H1 (cell line): ENCODE measurements at regions not wholly inside any gene's neighbourhood (a gene's known extent, or its start where the extent isn't known, plus 50 kb on each side); places are given as distances from the start of the nearest gene placed in this dataset.

Source experiments
- CEBPB ChIP-seq: IDR thresholded peaks from 2 replicates; pipeline ENCODE4 v1.6.1; 2012; ENCODE audit warnings: low read depth, low read length
- CREB1 ChIP-seq: IDR thresholded peaks from 2 replicates; pipeline ENCODE4 v1.6.1; 2012; ENCODE audit warnings: inconsistent platforms
- EGR1 ChIP-seq: IDR thresholded peaks from 2 replicates; pipeline ENCODE4 v1.6.1; 2011; ENCODE audit warnings: low read depth, low read length, borderline replicate concordance
- NRF1 ChIP-seq: IDR thresholded peaks from 2 replicates; pipeline ENCODE4 v1.6.1; 2011; ENCODE audit warnings: mild to moderate bottlenecking, low read depth, low read length, improper control_type of control experiment
- PHF8 ChIP-seq: fragments of 200-600 bp; sonication (generic); conservative IDR thresholded peaks from 2 replicates; pipeline ENCODE4 v1.7.1; 2012; ENCODE audit warnings: low read depth, mild to moderate bottlenecking, inconsistent platforms, low read length, moderate library complexity
- USF2 ChIP-seq: IDR thresholded peaks from 2 replicates; pipeline ENCODE4 v1.6.1; 2011; ENCODE audit warnings: low read length, improper control_type of control experiment
- TF ChIP-seq, protein P1 (sequence below): fragments of 300-600 bp; sonication (generic); IDR thresholded peaks from 2 replicates; pipeline ENCODE4 v1.7.1; 2012; ENCODE audit warnings: low read length, moderate library complexity, mild to moderate bottlenecking, inconsistent platforms; ENCODE audit not compliant: insufficient replicate concordance

- TF ChIP-seq, protein P1, sequence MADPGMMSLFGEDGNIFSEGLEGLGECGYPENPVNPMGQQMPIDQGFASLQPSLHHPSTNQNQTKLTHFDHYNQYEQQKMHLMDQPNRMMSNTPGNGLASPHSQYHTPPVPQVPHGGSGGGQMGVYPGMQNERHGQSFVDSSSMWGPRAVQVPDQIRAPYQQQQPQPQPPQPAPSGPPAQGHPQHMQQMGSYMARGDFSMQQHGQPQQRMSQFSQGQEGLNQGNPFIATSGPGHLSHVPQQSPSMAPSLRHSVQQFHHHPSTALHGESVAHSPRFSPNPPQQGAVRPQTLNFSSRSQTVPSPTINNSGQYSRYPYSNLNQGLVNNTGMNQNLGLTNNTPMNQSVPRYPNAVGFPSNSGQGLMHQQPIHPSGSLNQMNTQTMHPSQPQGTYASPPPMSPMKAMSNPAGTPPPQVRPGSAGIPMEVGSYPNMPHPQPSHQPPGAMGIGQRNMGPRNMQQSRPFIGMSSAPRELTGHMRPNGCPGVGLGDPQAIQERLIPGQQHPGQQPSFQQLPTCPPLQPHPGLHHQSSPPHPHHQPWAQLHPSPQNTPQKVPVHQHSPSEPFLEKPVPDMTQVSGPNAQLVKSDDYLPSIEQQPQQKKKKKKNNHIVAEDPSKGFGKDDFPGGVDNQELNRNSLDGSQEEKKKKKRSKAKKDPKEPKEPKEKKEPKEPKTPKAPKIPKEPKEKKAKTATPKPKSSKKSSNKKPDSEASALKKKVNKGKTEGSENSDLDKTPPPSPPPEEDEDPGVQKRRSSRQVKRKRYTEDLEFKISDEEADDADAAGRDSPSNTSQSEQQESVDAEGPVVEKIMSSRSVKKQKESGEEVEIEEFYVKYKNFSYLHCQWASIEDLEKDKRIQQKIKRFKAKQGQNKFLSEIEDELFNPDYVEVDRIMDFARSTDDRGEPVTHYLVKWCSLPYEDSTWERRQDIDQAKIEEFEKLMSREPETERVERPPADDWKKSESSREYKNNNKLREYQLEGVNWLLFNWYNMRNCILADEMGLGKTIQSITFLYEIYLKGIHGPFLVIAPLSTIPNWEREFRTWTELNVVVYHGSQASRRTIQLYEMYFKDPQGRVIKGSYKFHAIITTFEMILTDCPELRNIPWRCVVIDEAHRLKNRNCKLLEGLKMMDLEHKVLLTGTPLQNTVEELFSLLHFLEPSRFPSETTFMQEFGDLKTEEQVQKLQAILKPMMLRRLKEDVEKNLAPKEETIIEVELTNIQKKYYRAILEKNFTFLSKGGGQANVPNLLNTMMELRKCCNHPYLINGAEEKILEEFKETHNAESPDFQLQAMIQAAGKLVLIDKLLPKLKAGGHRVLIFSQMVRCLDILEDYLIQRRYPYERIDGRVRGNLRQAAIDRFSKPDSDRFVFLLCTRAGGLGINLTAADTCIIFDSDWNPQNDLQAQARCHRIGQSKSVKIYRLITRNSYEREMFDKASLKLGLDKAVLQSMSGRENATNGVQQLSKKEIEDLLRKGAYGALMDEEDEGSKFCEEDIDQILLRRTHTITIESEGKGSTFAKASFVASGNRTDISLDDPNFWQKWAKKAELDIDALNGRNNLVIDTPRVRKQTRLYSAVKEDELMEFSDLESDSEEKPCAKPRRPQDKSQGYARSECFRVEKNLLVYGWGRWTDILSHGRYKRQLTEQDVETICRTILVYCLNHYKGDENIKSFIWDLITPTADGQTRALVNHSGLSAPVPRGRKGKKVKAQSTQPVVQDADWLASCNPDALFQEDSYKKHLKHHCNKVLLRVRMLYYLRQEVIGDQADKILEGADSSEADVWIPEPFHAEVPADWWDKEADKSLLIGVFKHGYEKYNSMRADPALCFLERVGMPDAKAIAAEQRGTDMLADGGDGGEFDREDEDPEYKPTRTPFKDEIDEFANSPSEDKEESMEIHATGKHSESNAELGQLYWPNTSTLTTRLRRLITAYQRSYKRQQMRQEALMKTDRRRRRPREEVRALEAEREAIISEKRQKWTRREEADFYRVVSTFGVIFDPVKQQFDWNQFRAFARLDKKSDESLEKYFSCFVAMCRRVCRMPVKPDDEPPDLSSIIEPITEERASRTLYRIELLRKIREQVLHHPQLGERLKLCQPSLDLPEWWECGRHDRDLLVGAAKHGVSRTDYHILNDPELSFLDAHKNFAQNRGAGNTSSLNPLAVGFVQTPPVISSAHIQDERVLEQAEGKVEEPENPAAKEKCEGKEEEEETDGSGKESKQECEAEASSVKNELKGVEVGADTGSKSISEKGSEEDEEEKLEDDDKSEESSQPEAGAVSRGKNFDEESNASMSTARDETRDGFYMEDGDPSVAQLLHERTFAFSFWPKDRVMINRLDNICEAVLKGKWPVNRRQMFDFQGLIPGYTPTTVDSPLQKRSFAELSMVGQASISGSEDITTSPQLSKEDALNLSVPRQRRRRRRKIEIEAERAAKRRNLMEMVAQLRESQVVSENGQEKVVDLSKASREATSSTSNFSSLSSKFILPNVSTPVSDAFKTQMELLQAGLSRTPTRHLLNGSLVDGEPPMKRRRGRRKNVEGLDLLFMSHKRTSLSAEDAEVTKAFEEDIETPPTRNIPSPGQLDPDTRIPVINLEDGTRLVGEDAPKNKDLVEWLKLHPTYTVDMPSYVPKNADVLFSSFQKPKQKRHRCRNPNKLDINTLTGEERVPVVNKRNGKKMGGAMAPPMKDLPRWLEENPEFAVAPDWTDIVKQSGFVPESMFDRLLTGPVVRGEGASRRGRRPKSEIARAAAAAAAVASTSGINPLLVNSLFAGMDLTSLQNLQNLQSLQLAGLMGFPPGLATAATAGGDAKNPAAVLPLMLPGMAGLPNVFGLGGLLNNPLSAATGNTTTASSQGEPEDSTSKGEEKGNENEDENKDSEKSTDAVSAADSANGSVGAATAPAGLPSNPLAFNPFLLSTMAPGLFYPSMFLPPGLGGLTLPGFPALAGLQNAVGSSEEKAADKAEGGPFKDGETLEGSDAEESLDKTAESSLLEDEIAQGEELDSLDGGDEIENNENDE = no peak
- TF ChIP-seq EGR1 (no peak), NRF1 (no peak), CEBPB (no peak), PHF8 (no peak), USF2 (no peak), CREB1 (no peak)
Measured at GRCh38 chr5:158621391-158621790, 478.3 kb downstream of the EBF1 start (continued).
